HEK293T (cell line): ENCODE measurements at regions not wholly inside any gene's neighbourhood (a gene's known extent, or its start where the extent isn't known, plus 50 kb on each side); places are given as distances from the start of the nearest gene placed in this dataset.

Source experiments
- ARNT ChIP-seq: fragments of 450-650 bp; IDR thresholded peaks from 2 replicates; pipeline ENCODE4 v1.6.1; 2017; ENCODE audit warnings: mild to moderate bottlenecking
- BHLHE40 ChIP-seq: fragments of 450-650 bp; IDR thresholded peaks from 2 replicates; pipeline ENCODE4 v1.6.1; 2016; ENCODE audit warnings: mild to moderate bottlenecking, moderate library complexity, borderline replicate concordance
- CTBP1 ChIP-seq: fragments of 450-650 bp; IDR thresholded peaks from 2 replicates; pipeline ENCODE4 v1.6.1; 2016; ENCODE audit warnings: borderline replicate concordance
- FOXK2 ChIP-seq: fragments of 450-650 bp; IDR thresholded peaks from 2 replicates; pipeline ENCODE4 v1.6.1; 2016; ENCODE audit warnings: mild to moderate bottlenecking
- HDGF ChIP-seq: fragments of 450-650 bp; IDR thresholded peaks from 2 replicates; pipeline ENCODE4 v1.6.1; 2017; ENCODE audit warnings: antibody characterized with exemption, borderline replicate concordance
- NFRKB ChIP-seq: fragments of 450-650 bp; IDR thresholded peaks from 2 replicates; pipeline ENCODE4 v1.6.1; 2016; ENCODE audit warnings: mild to moderate bottlenecking, moderate library complexity
- SP1 ChIP-seq: fragments of 450-650 bp; IDR thresholded peaks from 2 replicates; pipeline ENCODE4 v1.6.1; 2017
- SUZ12 ChIP-seq: fragments of 450-650 bp; IDR thresholded peaks from 2 replicates; pipeline ENCODE4 v1.6.1; 2016; ENCODE audit warnings: mild to moderate bottlenecking
- TARDBP ChIP-seq: fragments of 450-650 bp; IDR thresholded peaks from 2 replicates; pipeline ENCODE4 v1.6.1; 2016
- ZNF384 ChIP-seq: fragments of 450-650 bp; IDR thresholded peaks from 2 replicates; pipeline ENCODE4 v1.6.1; 2016
- TF ChIP-seq, protein P1 (sequence below): fragments of 450-650 bp; IDR thresholded peaks from 2 replicates; pipeline ENCODE4 v1.6.1; 2016

DNA sequence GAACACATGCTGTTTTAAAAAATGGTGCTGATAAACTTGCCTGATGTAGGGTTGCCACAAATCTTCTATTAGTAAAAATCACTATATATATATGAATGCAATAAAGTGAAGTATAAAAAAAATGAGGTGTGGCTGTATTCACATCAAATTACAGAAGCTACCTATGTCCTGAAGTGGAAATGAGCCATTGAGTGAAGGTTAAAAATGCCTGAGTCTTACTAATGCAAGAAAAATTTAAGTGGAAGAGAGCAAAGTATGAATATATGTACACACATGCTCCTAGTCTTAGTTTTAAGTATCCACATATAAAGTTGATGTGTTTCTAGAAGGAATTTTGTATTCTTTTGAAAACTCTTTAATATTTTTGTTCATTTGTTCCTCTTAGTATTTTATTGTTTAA lies 808.3 kb upstream of the MAN1A1 start:
- no peak for TF ChIP-seq CTBP1
- no peak for TF ChIP-seq FOXK2
- TF ChIP-seq SUZ12 = no peak
- no peak for TF ChIP-seq BHLHE40
- no peak for TF ChIP-seq SP1
- no peak for TF ChIP-seq NFRKB
- TF ChIP-seq TARDBP = no peak
- TF ChIP-seq ARNT = no peak
- TF ChIP-seq HDGF = no peak
- TF ChIP-seq ZNF384 = no peak
- TF ChIP-seq, protein P1, sequence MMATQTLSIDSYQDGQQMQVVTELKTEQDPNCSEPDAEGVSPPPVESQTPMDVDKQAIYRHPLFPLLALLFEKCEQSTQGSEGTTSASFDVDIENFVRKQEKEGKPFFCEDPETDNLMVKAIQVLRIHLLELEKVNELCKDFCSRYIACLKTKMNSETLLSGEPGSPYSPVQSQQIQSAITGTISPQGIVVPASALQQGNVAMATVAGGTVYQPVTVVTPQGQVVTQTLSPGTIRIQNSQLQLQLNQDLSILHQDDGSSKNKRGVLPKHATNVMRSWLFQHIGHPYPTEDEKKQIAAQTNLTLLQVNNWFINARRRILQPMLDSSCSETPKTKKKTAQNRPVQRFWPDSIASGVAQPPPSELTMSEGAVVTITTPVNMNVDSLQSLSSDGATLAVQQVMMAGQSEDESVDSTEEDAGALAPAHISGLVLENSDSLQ = no peak
